Natural killer cell (primary cell): ENCODE measurements at regions not wholly inside any gene's neighbourhood (a gene's known extent, or its start where the extent isn't known, plus 50 kb on each side); places are given as distances from the start of the nearest gene placed in this dataset.

Source experiments
- ATAC-seq, 3 donors: fragments of 150-1000 bp in 2 of 3; fragments of 200-7000 bp in 1 of 3; cut with Tn5 transposase; 1 replicate in 1 of 3; 2 replicates in 2 of 3; pipeline ENCODE4 v1.10.0; 2021; ENCODE audit warnings: mild to moderate bottlenecking in 2 of 3, moderate library complexity in 2 of 3
- DNase-seq, 2 donors: peaks; one replicate each; pipeline versions ENCODE4 v3.0.0 to v3.0.0-alpha.2; 2013 to 2021; ENCODE audit warnings: mixed read lengths in 1 of 2
- H3K27ac ChIP-seq: one replicate; pipeline ENCODE4 v1.5.1; 2013; ENCODE audit warnings: mild to moderate bottlenecking, low read length
- H3K27me3 ChIP-seq: one replicate; pipeline ENCODE4 v1.6.1; 2013; ENCODE audit warnings: low read length; ENCODE audit not compliant: control insufficient read depth, insufficient read depth
- H3K36me3 ChIP-seq: one replicate; pipeline ENCODE4 v1.6.1; 2013; ENCODE audit warnings: low read length; ENCODE audit not compliant: control insufficient read depth, insufficient read depth
- H3K4me1 ChIP-seq: one replicate; pipeline ENCODE4 v1.6.1; 2013; ENCODE audit warnings: low read length; ENCODE audit not compliant: control insufficient read depth, insufficient read depth
- H3K4me3 ChIP-seq: one replicate; pipeline ENCODE4 v1.5.1; 2013; ENCODE audit warnings: low read length
- H3K9me3 ChIP-seq: one replicate; pipeline ENCODE4 v1.6.1; 2013; ENCODE audit warnings: low read length; ENCODE audit not compliant: control insufficient read depth, insufficient read depth
- H3K27ac Mint-ChIP-seq, 2 donors: one replicate each; pipeline ENCODE4 v1.8.0; 2022; ENCODE audit warnings: mild to moderate bottlenecking in 2 of 2, mixed read lengths in 2 of 2, moderate library complexity in 1 of 2
- H3K27me3 Mint-ChIP-seq, 2 donors: one replicate each; pipeline ENCODE4 v1.8.0; 2022; ENCODE audit warnings: low read depth in 2 of 2, mixed read lengths in 2 of 2
- H3K36me3 Mint-ChIP-seq: one replicate; pipeline ENCODE4 v1.8.0; 2022; ENCODE audit warnings: mixed read lengths
- H3K4me1 Mint-ChIP-seq, 2 donors: one replicate each; pipeline ENCODE4 v1.8.0; 2022; ENCODE audit warnings: mixed read lengths in 2 of 2
- H3K4me3 Mint-ChIP-seq: one replicate; pipeline ENCODE4 v1.8.0; 2022; ENCODE audit warnings: mild to moderate bottlenecking, moderate library complexity, mixed read lengths
- H3K9me3 Mint-ChIP-seq, 2 donors: one replicate each; pipeline ENCODE4 v1.8.0; 2022; ENCODE audit warnings: mixed read lengths in 2 of 2
- CTCF ChIP-seq: fragments of 200-600 bp; IDR thresholded peaks from one replicate; pipeline ENCODE4 v1.8.0; 2022; ENCODE audit warnings: antibody characterized with exemption
- WGBS: methylation state at CpG from one replicate; pipeline ENCODE4 v1.1.7; 2013; ENCODE audit warnings: missing lambda C conversion rate; ENCODE audit not compliant: insufficient coverage; 5-methylcytosine and 5-hydroxymethylcytosine counted together
- intact Hi-C: fragments of 100-400 bp; cut with micrococcal nuclease; formaldehyde crosslinking; loops from one replicate; pipeline ENCODE4 v1.14.2; 2022

DNA sequence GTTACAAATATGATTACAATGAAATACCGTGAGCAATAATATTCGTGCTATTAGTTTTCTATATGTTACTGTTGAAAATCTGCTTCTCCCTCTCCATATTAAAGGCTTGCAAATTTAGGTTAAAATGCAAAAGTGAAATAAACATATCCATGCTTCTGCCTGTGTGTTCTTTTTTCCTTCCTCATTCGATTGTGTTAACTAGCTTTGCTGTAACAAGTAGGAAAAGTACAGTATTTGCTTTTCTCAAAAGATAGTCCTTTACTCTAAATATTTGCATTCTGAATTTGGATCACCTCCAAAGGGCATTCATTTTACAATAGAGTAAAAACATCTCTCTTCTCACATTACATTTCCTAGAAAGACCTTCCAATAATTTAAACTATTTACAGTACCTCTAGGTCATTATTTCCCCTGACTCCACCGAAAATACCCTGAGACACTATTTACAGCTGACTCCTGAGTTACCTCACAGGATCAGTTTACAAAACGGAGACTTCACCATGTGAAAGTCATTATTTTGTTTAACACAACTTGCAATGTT lies 835.0 kb upstream of the FANCL start:
- H3K36me3 ChIP-seq = no peaks in the 10 kb centered on the region
- Mint-ChIP-seq H3K36me3 (no peaks in the 10 kb centered on the region), H3K4me1 (no peaks in the 10 kb centered on the region), H3K27ac (no peak overlapping the region), H3K27me3 (no peaks in the 10 kb centered on the region), H3K9me3 (peaks cover 2% of the 10 kb centered on the region in 2 donors), H3K4me3 (no peak overlapping the region)
- WGBS = 80% methylated on average over 1 of the region's 5 CpGs
- no peak overlapping the region for H3K4me3 ChIP-seq
- DNase-seq (no peak), ATAC-seq (no peak)
- no peaks in the 10 kb centered on the region for H3K27me3 ChIP-seq
- H3K9me3 ChIP-seq = no peaks in the 10 kb centered on the region
- no peaks in the 10 kb centered on the region for H3K4me1 ChIP-seq
- intact Hi-C loops = no loop called here
- H3K27ac ChIP-seq = no peak overlapping the region
- no peak for TF ChIP-seq CTCF

- no peak for TF ChIP-seq CTCF
- Histone ChIP-seq H3K27ac (no peak overlapping the region), H3K9me3 (no peaks in the 10 kb centered on the region), H3K4me1 (no peaks in the 10 kb centered on the region), H3K27me3 (no peaks in the 10 kb centered on the region), H3K36me3 (no peaks in the 10 kb centered on the region), H3K4me3 (no peak overlapping the region)
- no peak overlapping the region for H3K27ac Mint-ChIP-seq
- intact Hi-C loops = no loop called here
- H3K9me3 Mint-ChIP-seq = no peaks in the 10 kb centered on the region
- ATAC-seq = no peak
- H3K36me3 Mint-ChIP-seq = no peaks in the 10 kb centered on the region
- H3K27me3 Mint-ChIP-seq = no peaks in the 10 kb centered on the region
- H3K4me3 Mint-ChIP-seq = no peak overlapping the region
- DNase-seq = no peak
- H3K4me1 Mint-ChIP-seq = no peaks in the 10 kb centered on the region
- WGBS = no CpG with 5 or more reads among the region's 3 CpGs
These were observed 832.9 kb upstream of the FANCL start for GRCh38 chr2:59074071-59074470.

DNA sequence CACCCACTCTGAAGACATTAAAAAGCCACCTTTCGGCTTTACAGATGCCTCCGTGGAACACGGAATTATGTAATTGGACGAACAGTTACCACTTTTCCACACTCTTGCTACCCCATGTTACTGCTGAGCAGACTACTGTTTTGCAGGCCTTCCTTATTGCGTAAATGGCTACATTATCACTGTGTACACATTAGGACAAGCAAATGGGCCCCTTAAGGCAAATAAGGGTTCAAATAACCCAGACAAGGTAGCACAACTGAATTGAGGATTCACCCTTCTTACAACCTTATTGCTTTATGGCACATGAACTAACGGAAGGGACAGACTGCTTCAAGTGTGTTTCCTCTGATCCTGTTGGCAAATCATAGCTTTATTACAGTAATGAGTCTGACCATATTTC lies 832.2 kb upstream of the FANCL start:
- Histone ChIP-seq H3K27me3 (no peaks in the 10 kb centered on the region), H3K4me3 (no peak overlapping the region), H3K9me3 (no peaks in the 10 kb centered on the region), H3K4me1 (no peaks in the 10 kb centered on the region), H3K27ac (no peak overlapping the region), H3K36me3 (no peaks in the 10 kb centered on the region)
- Mint-ChIP-seq H3K27me3 (no peaks in the 10 kb centered on the region), H3K27ac (no peak overlapping the region), H3K36me3 (no peaks in the 10 kb centered on the region), H3K4me1 (no peaks in the 10 kb centered on the region), H3K9me3 (no peaks in the 10 kb centered on the region), H3K4me3 (no peak overlapping the region)
- WGBS = 93% methylated on average over 6 of the region's 6 CpGs
- DNase-seq (no peak), ATAC-seq (no peak)
- no peak for TF ChIP-seq CTCF
- intact Hi-C loops = no loop called here

DNA sequence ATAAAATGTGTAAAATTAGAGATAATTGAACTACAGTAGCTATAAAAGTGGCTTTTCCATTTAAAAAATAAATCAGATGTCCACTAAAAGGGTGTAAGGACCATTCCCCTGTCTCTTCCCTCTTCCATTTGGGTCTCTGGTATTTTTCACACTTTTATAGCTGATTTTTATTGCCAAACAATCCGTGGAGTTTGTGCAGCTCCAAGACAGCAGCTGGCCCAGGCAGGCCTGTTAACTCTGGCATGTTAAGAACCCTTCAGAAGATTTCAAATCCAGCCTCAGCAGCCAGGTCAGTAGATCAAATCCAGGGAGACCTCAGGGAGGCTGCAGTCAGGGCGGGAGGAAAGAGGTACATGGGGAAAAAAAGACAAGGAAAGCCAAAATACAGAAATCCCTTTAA lies 827.1 kb upstream of the FANCL start:
- H3K27ac Mint-ChIP-seq = no peak overlapping the region
- H3K4me3 Mint-ChIP-seq = no peak overlapping the region
- no peaks in the 10 kb centered on the region for H3K36me3 ChIP-seq
- peaks cover 0 to 6% of the 10 kb centered on the region in 2 donors for H3K9me3 Mint-ChIP-seq
- intact Hi-C loops = no loop called here
- 83% methylated on average over 1 of the region's 2 CpGs for WGBS
- no peaks in the 10 kb centered on the region for H3K27me3 ChIP-seq
- H3K36me3 Mint-ChIP-seq = no peaks in the 10 kb centered on the region
- no peak for ATAC-seq
- no peak overlapping the region for H3K27ac ChIP-seq
- no peaks in the 10 kb centered on the region for H3K4me1 Mint-ChIP-seq
- no peaks in the 10 kb centered on the region for H3K4me1 ChIP-seq
- no peak for DNase-seq
- TF ChIP-seq CTCF = no peak
- H3K27me3 Mint-ChIP-seq = no peaks in the 10 kb centered on the region
- H3K9me3 ChIP-seq = no peaks in the 10 kb centered on the region
- no peak overlapping the region for H3K4me3 ChIP-seq
